ENCODE measurements at regions not wholly inside any gene's neighbourhood (a gene's known extent, or its start where the extent isn't known, plus 50 kb on each side); places are given as distances from the start of the nearest gene placed in this dataset.
"Not testable (repeated sequence)": the region's sequence is repeated elsewhere in the genome, so short reads cannot be mapped to it uniquely, and the experiment has no call there.

GRCh38 chr1:99062192-99062591, 57.5 kb upstream of the PLPPR5 start:
- no peak for DNase-seq

DNA sequence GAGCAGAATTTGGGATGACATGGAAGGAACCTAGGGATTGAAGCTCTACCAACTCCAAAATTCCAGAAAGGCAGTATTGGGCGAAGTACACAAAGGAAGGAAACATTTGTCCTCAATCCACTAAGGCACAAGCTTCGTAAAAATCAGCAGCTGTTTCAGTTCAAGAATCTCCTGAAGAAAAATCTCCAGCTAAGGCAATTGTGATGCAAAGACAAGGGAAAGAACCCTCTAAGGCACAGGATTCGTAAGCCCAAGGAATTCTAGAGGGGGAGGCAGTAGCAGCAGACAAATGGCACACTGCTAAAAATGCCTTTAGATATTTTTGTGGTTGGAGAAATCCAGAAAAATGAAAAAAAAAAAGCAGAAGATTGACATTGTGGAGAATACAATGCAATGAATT, 64.5 kb upstream of the PLPPR5 start:
- no peak for DNase-seq

GRCh38 chr1:99078529-99078928, 73.9 kb upstream of the PLPPR5 start:
- not testable (repeated sequence) for DNase-seq

- DNase-seq: no peak
Observed at GRCh38 chr1:99082366-99082765, 77.7 kb upstream of the PLPPR5 start.

- DNase-seq: no peak
Observed at GRCh38 chr1:99083338-99083737, 78.7 kb upstream of the PLPPR5 start.

DNA sequence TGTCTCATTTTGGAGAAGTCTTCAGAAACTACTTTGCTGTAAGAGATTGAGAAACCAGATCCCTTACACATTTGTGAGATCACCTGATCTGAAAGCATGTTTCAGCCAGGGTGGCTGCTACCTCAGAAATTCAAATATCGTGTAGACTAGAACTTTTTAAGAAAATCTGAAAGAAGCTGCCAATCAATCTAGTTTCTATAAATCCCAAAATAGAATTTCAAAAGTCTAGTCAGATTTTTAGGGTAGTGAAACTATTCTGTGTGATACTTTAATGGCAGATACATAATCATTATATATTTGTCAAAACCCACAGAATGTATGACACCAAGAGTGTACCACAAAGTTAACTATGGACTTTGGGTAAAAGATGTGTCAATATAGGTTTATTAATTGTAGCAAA, 79.9 kb upstream of the PLPPR5 start:
- DNase-seq: no peak

DNA sequence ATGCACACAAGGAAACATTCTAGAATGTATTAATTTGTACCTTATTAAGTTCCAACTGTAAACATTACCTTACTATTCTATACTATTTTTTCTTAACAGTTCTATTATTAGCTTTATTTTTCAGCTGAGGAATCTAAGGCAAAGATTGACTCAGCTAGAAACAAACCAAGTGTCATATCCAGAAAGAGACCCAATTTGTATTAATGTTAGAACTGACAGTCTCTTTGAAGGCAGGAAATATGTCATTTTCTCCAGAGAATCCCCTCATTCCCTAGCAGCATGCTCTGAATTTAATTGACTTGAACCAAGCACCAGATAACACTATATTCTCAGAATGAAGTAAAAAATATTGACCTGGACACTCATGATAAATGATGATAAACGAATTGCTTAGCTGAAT, 81.4 kb upstream of the PLPPR5 start:
- no peak for DNase-seq

DNA sequence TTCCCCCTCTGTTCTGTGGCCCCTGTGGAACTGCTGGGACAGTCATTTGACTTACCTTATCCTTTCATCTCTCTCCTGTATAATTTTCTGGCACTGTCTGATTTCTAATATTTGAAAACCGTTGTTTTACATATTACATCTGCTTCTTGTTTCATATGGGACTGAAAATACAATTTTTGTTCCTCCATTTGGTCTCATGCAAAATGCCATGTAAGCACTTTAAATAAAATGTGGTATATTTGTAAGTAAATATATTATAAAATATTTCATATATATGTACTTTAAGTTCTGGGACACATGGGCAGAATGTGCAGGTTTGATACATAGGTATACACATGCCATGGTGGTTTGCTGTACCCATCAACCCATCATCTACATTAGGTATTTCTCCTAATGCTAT, 93.9 kb upstream of the PLPPR5 start:
- DNase-seq: no peak

DNA sequence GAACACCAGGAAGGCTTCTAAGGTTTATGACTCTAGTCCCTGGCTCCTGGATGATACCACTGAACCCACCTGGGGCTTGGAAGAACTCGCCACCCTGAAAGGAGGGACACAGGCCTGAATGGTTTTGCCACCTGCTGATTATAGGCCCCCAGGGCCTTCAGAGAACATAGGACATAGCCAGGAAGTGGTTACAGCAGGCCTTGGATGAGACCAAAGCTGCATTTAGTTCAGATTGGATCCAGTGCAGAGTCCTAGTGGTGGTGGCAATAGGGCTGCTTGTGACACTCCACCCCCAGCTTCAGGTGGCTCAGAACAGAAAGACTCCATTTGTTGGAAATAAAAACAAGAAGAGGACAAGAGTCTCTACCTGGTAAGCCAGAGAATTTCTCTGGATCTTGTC, 101.6 kb upstream of the PLPPR5 start:
- DNase-seq: no peak

GRCh38 chr1:99107680-99108079, 103.0 kb upstream of the PLPPR5 start:
- DNase-seq: no peak

DNA sequence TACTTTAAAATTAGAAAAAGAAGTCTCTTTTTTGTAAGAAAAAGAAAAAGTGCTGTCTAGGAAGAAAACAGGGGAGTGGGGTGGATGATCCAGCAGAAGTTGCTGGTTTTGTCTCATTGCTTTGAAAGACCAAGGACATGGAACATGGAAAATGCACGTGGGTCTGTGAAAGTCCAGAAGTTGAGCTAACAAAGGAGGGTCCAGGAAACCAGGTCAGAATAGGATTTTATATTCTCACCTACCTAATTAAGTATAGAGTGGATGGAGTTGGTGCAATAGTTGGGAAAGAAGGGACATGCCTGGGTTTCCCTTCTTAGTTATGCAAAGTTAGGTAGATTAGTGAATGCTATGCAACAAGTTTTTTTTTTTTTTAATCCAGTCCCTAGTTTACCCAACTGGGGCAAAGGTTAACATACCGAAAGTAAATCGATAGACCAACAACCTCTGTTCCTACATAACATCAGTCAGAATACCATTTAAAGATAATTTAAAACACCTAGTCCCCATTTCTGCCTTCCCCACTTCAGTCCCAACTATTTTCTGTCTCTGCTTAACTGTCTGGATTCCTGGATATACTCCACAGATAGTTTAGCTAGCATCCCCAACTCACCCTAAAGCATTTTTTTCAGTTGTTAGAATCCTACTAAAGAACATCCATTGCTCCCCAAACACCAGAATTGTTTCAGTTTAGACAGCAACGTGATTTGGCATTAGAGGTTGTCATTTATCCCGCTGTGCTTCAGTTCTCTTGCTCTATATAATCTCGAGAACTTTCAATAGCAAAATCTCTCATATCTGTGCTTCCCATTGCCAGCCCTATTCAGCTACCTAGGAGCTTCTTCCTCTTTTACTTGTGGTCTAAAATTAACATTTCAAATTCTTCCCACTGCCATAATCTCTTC, 105.7 kb upstream of the PLPPR5 start:
- no peak for DNase-seq

GRCh38 chr1:99115231-99115630, 110.6 kb upstream of the PLPPR5 start:
- DNase-seq: no peak

DNA sequence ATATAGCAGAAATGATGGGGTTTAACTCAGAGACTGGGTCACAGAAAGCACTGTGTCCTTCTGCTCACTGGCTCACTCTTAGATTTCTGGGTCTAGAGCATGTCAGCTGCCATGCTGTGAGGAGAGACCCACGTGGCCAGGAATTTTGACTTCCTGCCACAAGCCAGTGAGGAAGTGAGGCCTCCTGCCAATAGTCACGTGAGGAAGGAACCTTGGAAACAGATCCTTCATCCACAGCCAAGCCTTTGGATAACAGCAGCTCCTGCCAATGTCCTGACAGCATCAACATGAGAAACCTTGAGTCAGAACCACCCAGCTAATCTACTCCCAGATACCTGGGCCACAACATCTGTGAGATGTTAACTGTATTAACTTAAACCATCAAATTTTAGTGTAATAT, 114.5 kb upstream of the PLPPR5 start:
- DNase-seq: no peak

GRCh38 chr1:99122039-99122438, 117.4 kb upstream of the PLPPR5 start:
- DNase-seq: no peak

DNA sequence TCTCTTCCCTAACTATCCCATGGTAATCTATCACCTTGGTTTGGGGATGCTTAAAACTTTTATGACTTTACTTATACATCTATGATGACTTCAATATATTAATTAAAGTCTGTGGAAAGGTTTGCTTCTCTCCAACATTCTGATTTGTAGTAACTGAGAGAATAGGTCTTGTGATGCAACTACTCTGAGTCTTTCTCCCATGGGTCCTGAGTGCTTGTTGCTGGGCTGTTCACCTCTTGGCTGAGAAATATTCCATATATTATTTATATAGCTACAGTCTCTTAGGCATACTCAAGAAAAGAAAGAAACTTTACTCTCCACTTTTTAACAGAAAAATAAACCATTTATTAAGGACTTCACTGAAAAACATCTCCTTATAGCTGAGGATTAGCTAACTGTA, 119.3 kb upstream of the PLPPR5 start:
- DNase-seq: no peak

GRCh38 chr1:99131546-99131945, 126.9 kb upstream of the PLPPR5 start:
- no peak for DNase-seq

- DNase-seq: no peak
Observed at GRCh38 chr1:99133756-99134500, 129.3 kb upstream of the PLPPR5 start.

GRCh38 chr1:99137554-99138206, 126.6 kb upstream of the PLPPR4 start:
- no peak for DNase-seq

- no peak for DNase-seq
Observed at GRCh38 chr1:99139876-99140275, 124.4 kb upstream of the PLPPR4 start.

DNA sequence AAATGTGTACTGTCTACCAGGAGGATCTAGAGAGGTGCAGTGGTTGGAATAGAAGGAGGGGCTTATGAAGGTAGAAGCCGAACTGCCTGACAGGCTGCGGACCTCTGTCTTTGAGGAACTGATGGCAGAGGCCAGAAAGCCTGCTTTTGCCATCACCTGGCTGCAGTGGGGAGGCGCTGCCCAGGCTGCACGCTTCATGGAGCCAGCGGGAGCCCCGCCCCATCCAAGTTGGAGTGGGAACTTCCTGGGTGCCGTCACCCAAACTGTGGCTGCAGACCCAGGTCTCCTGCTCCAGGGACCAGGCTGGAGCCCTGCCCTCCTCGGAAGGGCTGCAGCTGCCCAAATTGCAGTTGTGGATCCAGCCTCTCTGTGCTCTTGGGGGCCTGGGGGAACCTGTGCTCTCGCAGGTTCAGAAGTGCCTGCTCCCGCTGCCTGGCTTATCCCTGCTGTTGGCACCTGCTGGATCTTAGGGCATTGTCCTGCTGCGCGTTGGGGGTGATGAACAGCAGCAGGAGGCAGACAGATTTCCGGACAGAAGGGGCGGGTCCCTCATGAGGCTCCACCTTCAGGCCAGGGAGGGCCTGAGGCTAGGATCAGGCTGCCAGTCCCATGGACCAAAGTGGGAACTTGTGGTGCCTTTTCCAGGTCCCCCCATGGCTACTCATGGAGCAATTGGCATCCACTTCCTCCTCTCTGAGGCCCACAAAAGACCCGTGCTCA, 118.0 kb upstream of the PLPPR4 start:
- DNase-seq: no peak

DNA sequence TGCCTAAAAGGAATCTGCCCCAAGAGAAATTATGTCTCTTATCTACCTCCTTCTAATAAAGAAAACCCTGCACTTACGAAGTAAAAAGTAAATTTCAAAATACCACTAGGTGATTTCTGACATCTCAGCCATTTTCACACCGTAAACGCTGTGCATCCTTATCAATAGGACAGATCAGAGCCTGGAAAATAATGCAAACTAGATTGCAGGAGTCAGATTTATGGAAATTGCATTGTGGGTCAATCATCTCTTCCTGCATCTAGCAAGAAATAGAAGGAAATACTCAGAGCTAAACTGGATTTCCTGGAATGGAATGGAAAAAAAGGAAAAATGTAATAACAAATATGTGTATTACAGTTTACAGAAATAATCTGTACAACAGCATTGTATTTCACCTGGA, 114.3 kb upstream of the PLPPR4 start:
- no peak for DNase-seq

DNA sequence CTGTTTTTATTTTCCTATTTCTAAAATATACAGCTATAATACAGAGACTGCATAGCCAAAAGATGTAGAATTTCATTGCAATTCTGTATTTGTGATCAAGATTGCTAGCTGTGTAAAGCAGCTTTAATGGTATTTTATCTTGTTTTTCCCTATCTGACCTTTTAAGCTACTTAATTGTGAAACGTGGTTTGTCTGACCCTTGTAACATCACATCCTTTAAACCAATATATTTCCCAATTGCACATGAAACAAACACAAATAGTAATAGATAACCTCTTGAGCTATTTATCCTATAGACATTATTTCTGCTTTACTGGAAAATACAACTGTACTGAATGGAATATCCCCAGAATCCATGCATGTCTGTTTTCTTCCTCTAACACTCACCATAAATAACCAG, 112.2 kb upstream of the PLPPR4 start:
- no peak for DNase-seq

DNA sequence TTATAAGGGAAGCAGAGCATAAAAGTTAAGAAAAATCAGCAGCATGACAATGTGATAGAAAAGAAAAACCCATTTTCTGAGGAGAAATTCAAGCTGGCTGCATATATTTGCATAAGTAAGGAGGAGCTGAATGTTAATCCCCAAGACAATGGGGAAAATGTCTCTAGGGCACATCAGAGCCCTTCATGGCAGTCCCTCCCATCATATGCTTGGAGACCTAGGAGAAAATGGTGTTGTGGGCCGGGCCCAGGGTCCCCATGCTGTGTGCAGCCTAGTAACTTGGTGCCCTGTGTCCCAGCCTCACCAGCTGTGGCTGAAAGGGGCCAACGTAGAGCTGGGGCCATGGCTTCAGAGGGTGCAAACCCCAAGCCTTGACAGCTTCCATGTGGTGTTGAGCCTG, 100.6 kb upstream of the PLPPR4 start:
- no peak for DNase-seq

Data from T-helper 1 cell (primary cell).